ENCODE measurements at regions not wholly inside any gene's neighbourhood (a gene's known extent, or its start where the extent isn't known, plus 50 kb on each side); places are given as distances from the start of the nearest gene placed in this dataset.

DNA sequence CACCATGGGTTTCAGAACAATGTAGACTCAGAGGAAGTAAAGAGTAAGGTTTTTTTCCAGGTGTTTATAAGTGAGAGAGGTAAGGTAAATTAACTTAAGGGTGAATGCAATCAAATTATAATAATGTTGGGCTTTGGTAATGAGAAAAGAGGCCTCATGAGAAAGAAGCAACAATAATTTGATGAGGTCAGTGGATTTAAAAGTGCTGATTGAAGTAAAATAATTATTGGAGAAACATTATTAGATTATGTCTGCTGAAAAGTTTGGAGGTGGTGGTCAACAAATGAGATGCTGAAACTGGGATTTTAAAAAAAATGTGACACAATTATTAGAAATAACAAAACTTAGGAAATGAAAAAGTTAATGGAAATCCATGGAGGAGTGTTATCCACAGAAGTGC is 187.4 kb upstream of the BRINP3 start:
- no peak overlapping the region for H3K27ac ChIP-seq (ENCODE audit: control insufficient read depth, insufficient read depth)
- H4K20me1 ChIP-seq (ENCODE audit: control insufficient read depth, insufficient read depth) = no peaks in the 10 kb centered on the region
- FAIRE-seq = no peak
- intact Hi-C loops (cut with micrococcal nuclease; ENCODE audit: unreplicated experiment) (no loop called here), in situ Hi-C loops (cut with MboI) (no loop called here)
- no peaks in the 10 kb centered on the region for H3K36me3 ChIP-seq (ENCODE audit: control insufficient read depth in 2 of 2, insufficient read depth in 2 of 2, low read length in 1 of 2)
- CTCF ChIA-PET = interaction anchor here (0.6 kb wide), 1 partner anchor 63 kb away, joined by 3 read pairs; no protein-coding TSS in a partner anchor
- no peak overlapping the region for H3K9ac ChIP-seq (ENCODE audit: control insufficient read depth, insufficient read depth, low read length)
- no peaks in the 10 kb centered on the region for H3K9me3 ChIP-seq (replicated peaks; ENCODE audit: control insufficient read depth, insufficient read depth, low read length)
- no peaks in the 10 kb centered on the region for H3K4me1 ChIP-seq (ENCODE audit: control insufficient read depth, insufficient read depth, low read length)
- POLR2A ChIA-PET = no interaction called here
- ATAC-seq = no peak
- TF ChIP-seq, protein P1, sequence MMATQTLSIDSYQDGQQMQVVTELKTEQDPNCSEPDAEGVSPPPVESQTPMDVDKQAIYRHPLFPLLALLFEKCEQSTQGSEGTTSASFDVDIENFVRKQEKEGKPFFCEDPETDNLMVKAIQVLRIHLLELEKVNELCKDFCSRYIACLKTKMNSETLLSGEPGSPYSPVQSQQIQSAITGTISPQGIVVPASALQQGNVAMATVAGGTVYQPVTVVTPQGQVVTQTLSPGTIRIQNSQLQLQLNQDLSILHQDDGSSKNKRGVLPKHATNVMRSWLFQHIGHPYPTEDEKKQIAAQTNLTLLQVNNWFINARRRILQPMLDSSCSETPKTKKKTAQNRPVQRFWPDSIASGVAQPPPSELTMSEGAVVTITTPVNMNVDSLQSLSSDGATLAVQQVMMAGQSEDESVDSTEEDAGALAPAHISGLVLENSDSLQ (IDR thresholded peaks at IDR 0.05) = no peak
- no peak for TF ChIP-seq EGR1 (IDR thresholded peaks at IDR 0.05; ENCODE audit: borderline replicate concordance in 1 of 2, low read depth in 2 of 2, low read length in 2 of 2)
- H3K4me2 ChIP-seq (ENCODE audit: control insufficient read depth, insufficient read depth) = no peak overlapping the region
- H3K4me3 ChIP-seq = no peak overlapping the region
- H2AFZ ChIP-seq (ENCODE audit: control insufficient read depth, low read depth, low read length) = no peak overlapping the region
- BruUV-seq (replicated peaks) = no TSS peak
- no peaks in the 10 kb centered on the region for H3K79me2 ChIP-seq (ENCODE audit: control insufficient read depth, insufficient read depth, low read length)
- no peaks in the 10 kb centered on the region for H3K27me3 ChIP-seq (replicated peaks in 1 of 2; ENCODE audit: control insufficient read depth in 2 of 2, insufficient read depth in 2 of 2, low read length in 1 of 2)
- DNase-seq (ENCODE audit: low read depth, low spot score) = no peak
- SMC1A ChIA-PET (ENCODE audit: uncharacterized antibody, unreplicated experiment) = no interaction called here
- RAD21 ChIA-PET (ENCODE audit: unreplicated experiment) = no interaction called here

DNA sequence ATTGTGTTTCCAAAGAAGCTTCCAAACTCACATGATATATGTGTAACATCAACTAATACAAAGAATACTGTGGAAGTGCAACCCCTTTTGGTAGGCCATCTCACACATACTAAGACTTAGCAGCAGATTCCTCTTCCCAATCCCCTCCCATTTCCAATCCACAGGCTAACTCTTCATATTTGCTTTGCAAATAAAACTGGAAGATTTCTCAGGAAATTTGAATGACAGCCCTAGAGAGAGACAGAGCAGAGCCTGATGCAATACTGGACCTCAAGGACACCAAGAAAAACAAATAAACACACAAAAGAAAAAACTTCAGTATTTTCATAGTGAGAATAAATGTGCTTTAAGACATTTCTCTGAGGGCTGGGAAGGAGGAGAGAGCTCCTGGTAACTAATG is 190.2 kb upstream of the BRINP3 start:
- SMC1A ChIA-PET (ENCODE audit: uncharacterized antibody, unreplicated experiment) = no interaction called here
- no peaks in the 10 kb centered on the region for H4K20me1 ChIP-seq (ENCODE audit: control insufficient read depth, insufficient read depth)
- intact Hi-C loops (cut with micrococcal nuclease; ENCODE audit: unreplicated experiment) (no loop called here), in situ Hi-C loops (cut with MboI) (no loop called here)
- no peak for FAIRE-seq
- H3K79me2 ChIP-seq (ENCODE audit: control insufficient read depth, insufficient read depth, low read length) = no peaks in the 10 kb centered on the region
- POLR2A ChIA-PET = no interaction called here
- no TSS peak for BruUV-seq (replicated peaks)
- no peak overlapping the region for H3K4me2 ChIP-seq (ENCODE audit: control insufficient read depth, insufficient read depth)
- no peak overlapping the region for H3K27ac ChIP-seq (ENCODE audit: control insufficient read depth, insufficient read depth)
- CTCF ChIA-PET = no interaction called here
- H2AFZ ChIP-seq (ENCODE audit: control insufficient read depth, low read depth, low read length) = no peak overlapping the region
- RAD21 ChIA-PET (ENCODE audit: unreplicated experiment) = no interaction called here
- H3K27me3 ChIP-seq (replicated peaks in 1 of 2; ENCODE audit: control insufficient read depth in 2 of 2, insufficient read depth in 2 of 2, low read length in 1 of 2) = no peaks in the 10 kb centered on the region
- H3K36me3 ChIP-seq (ENCODE audit: control insufficient read depth in 2 of 2, insufficient read depth in 2 of 2, low read length in 1 of 2) = no peaks in the 10 kb centered on the region
- no peak for ATAC-seq
- H3K9me3 ChIP-seq (replicated peaks; ENCODE audit: control insufficient read depth, insufficient read depth, low read length) = no peaks in the 10 kb centered on the region
- no peak for DNase-seq (ENCODE audit: low read depth, low spot score)
- no peaks in the 10 kb centered on the region for H3K4me1 ChIP-seq (ENCODE audit: control insufficient read depth, insufficient read depth, low read length)
- no peak overlapping the region for H3K9ac ChIP-seq (ENCODE audit: control insufficient read depth, insufficient read depth, low read length)
- no peak overlapping the region for H3K4me3 ChIP-seq
- no peak for TF ChIP-seq ZNF384 (IDR thresholded peaks at IDR 0.05; ENCODE audit: borderline replicate concordance, low read depth, low read length)
- no peak for TF ChIP-seq RAD21 (IDR thresholded peaks at IDR 0.05; ENCODE audit: insufficient read depth, low read depth, low read length)
- TF ChIP-seq CHD1 (IDR thresholded peaks at IDR 0.05; ENCODE audit: low read depth, low read length) = no peak
- no peak for TF ChIP-seq FOXK2 (IDR thresholded peaks at IDR 0.05)
- TF ChIP-seq, protein P2, sequence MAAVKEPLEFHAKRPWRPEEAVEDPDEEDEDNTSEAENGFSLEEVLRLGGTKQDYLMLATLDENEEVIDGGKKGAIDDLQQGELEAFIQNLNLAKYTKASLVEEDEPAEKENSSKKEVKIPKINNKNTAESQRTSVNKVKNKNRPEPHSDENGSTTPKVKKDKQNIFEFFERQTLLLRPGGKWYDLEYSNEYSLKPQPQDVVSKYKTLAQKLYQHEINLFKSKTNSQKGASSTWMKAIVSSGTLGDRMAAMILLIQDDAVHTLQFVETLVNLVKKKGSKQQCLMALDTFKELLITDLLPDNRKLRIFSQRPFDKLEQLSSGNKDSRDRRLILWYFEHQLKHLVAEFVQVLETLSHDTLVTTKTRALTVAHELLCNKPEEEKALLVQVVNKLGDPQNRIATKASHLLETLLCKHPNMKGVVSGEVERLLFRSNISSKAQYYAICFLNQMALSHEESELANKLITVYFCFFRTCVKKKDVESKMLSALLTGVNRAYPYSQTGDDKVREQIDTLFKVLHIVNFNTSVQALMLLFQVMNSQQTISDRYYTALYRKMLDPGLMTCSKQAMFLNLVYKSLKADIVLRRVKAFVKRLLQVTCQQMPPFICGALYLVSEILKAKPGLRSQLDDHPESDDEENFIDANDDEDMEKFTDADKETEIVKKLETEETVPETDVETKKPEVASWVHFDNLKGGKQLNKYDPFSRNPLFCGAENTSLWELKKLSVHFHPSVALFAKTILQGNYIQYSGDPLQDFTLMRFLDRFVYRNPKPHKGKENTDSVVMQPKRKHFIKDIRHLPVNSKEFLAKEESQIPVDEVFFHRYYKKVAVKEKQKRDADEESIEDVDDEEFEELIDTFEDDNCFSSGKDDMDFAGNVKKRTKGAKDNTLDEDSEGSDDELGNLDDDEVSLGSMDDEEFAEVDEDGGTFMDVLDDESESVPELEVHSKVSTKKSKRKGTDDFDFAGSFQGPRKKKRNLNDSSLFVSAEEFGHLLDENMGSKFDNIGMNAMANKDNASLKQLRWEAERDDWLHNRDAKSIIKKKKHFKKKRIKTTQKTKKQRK (IDR thresholded peaks at IDR 0.05; ENCODE audit: low read depth, low read length) = no peak
- no peak for TF ChIP-seq KLF5 (IDR thresholded peaks at IDR 0.05; ENCODE audit: partially characterized antibody)
- TF ChIP-seq TARDBP (IDR thresholded peaks at IDR 0.05; ENCODE audit: borderline replicate concordance) = no peak
- no peak for TF ChIP-seq MYC (IDR thresholded peaks at IDR 0.05; ENCODE audit: insufficient read depth, insufficient read length, insufficient replicate concordance, low read length, severe bottlenecking)
- no peak for TF ChIP-seq SMAD5 (IDR thresholded peaks at IDR 0.05; ENCODE audit: low read depth)

Measured in GM12878 (cell line).